ENCODE measurements at regions not wholly inside any gene's neighbourhood (a gene's known extent, or its start where the extent isn't known, plus 50 kb on each side); places are given as distances from the start of the nearest gene placed in this dataset.

DNA sequence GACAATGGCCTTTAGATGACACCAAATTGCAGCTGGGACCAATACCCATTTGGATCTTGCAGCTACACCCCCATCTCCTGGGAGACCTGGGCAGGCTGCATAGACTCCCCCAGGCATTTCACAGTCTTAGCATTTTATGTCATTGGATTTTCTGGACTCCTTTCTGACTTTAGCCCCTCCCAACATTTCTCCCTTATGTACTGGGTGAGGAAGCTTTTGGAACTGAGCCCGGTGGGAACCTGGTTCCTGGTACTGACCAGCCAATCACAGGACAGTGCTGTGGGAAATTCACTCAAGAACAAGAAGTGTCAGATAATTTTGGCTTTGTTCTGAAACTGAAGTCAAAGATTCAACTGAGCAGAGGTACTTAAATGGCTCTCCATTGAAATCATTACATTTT, 177.7 kb downstream of the ACTR3B start:
- Histone ChIP-seq H2BK5ac (ENCODE audit: low read depth, low read length, poor library complexity, severe bottlenecking) (no peak overlapping the region), H2BK15ac (ENCODE audit: low read depth, low read length) (no peak overlapping the region), H4K91ac (ENCODE audit: insufficient read depth, low read depth, low read length) (no peak overlapping the region), H3K4me2 (ENCODE audit: low read depth, low read length) (no peak overlapping the region), H3K27me3 (ENCODE audit: control insufficient read depth, insufficient read depth, low read length) (no peaks in the 10 kb centered on the region), H3K4me3 (ENCODE audit: insufficient read depth, low read depth, low read length) (no peak overlapping the region), H4K20me1 (ENCODE audit: insufficient read depth, low read length) (no peaks in the 10 kb centered on the region), H3K14ac (replicated peaks; ENCODE audit: low read depth, low read length) (no peak overlapping the region), H3K4ac (ENCODE audit: low read depth, low read length) (no peak overlapping the region), H2AK5ac (ENCODE audit: low read depth, low read length) (no peak overlapping the region), H3K4me1 (ENCODE audit: control insufficient read depth, insufficient read depth, low read length) (no peaks in the 10 kb centered on the region), H3K36me3 (ENCODE audit: control insufficient read depth, insufficient read depth, low read length) (no peaks in the 10 kb centered on the region), H3K56ac (ENCODE audit: extremely low read depth, insufficient read depth, low read length) (no peak overlapping the region), H2BK20ac (ENCODE audit: low read depth, low read length) (no peak overlapping the region), H4K5ac (ENCODE audit: low read depth, low read length) (no peak overlapping the region), H2BK120ac (ENCODE audit: low read depth, low read length) (no peak overlapping the region), H3K9me1 (ENCODE audit: insufficient read depth, low read length) (no peaks in the 10 kb centered on the region), H2AFZ (replicated peaks; ENCODE audit: low read length, poor library complexity) (no peak overlapping the region), H3K79me1 (ENCODE audit: low read depth in 1 of 2, low read length in 2 of 2) (no peaks in the 10 kb centered on the region), H3K9me3 (ENCODE audit: control insufficient read depth, insufficient read depth, low read length) (peaks cover 8% of the 10 kb centered on the region; the same call in 1 of the 2 replicates), H3K18ac (ENCODE audit: low read depth, low read length) (no peak overlapping the region), H3K27ac (ENCODE audit: insufficient read depth, low read length) (no peak overlapping the region), H3K23ac (ENCODE audit: low read depth, low read length) (no peak overlapping the region), H4K8ac (ENCODE audit: low read depth in 2 of 2, low read length in 2 of 2) (no peak overlapping the region), H3K9ac (ENCODE audit: low read depth, low read length) (no peak overlapping the region), H2AK9ac (replicated peaks; ENCODE audit: low read depth, low read length, poor library complexity) (no peak overlapping the region)
- ChIA-PET POLR2A (ENCODE audit: unreplicated experiment) (no interaction called here), CTCF (no interaction called here)
- ATAC-seq (ENCODE audit: low read depth): no peak
- no CpG with 5 or more reads among the region's 1 CpG for WGBS, 2 experiments (ENCODE audit: extremely low coverage in 2 of 2, insufficient read length in 1 of 2)
- no peak for DNase-seq
- TF ChIP-seq RAD21 (IDR thresholded peaks at IDR 0.05; ENCODE audit: low read length) (no peak), CHD1 (IDR thresholded peaks at IDR 0.05; ENCODE audit: low read depth, low read length) (no peak), FOS (IDR thresholded peaks at IDR 0.05; ENCODE audit: low read depth, low read length) (no peak), CEBPB (IDR thresholded peaks at IDR 0.05; ENCODE audit: low read depth, low read length) (no peak), SMC3 (IDR thresholded peaks at IDR 0.05; ENCODE audit: low read depth, low read length) (no peak), MAFK (IDR thresholded peaks at IDR 0.05; ENCODE audit: low read depth, low read length) (no peak), MAZ (IDR thresholded peaks at IDR 0.05; ENCODE audit: borderline replicate concordance, low read depth, low read length) (no peak), RCOR1 (IDR thresholded peaks at IDR 0.05; ENCODE audit: insufficient replicate concordance, low read length) (no peak), RFX5 (IDR thresholded peaks at IDR 0.05; ENCODE audit: low read depth, low read length) (no peak), POLR2A (IDR thresholded peaks at IDR 0.05; ENCODE audit: low read depth, low read length) (no peak), MXI1 (IDR thresholded peaks at IDR 0.05; ENCODE audit: borderline replicate concordance, low read depth, low read length) (no peak), BHLHE40 (IDR thresholded peaks at IDR 0.05; ENCODE audit: low read depth, low read length) (no peak), NFE2L2 (IDR thresholded peaks at IDR 0.05; ENCODE audit: low read depth, low read length) (no peak)
- TF ChIP-seq, protein P1, sequence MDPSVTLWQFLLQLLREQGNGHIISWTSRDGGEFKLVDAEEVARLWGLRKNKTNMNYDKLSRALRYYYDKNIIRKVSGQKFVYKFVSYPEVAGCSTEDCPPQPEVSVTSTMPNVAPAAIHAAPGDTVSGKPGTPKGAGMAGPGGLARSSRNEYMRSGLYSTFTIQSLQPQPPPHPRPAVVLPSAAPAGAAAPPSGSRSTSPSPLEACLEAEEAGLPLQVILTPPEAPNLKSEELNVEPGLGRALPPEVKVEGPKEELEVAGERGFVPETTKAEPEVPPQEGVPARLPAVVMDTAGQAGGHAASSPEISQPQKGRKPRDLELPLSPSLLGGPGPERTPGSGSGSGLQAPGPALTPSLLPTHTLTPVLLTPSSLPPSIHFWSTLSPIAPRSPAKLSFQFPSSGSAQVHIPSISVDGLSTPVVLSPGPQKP (IDR thresholded peaks at IDR 0.05; ENCODE audit: borderline replicate concordance, low read depth, low read length): no peak
- TF ChIP-seq, protein P2, sequence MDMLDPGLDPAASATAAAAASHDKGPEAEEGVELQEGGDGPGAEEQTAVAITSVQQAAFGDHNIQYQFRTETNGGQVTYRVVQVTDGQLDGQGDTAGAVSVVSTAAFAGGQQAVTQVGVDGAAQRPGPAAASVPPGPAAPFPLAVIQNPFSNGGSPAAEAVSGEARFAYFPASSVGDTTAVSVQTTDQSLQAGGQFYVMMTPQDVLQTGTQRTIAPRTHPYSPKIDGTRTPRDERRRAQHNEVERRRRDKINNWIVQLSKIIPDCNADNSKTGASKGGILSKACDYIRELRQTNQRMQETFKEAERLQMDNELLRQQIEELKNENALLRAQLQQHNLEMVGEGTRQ (IDR thresholded peaks at IDR 0.05; ENCODE audit: low read depth, low read length): no peak
- TF ChIP-seq, protein P3, sequence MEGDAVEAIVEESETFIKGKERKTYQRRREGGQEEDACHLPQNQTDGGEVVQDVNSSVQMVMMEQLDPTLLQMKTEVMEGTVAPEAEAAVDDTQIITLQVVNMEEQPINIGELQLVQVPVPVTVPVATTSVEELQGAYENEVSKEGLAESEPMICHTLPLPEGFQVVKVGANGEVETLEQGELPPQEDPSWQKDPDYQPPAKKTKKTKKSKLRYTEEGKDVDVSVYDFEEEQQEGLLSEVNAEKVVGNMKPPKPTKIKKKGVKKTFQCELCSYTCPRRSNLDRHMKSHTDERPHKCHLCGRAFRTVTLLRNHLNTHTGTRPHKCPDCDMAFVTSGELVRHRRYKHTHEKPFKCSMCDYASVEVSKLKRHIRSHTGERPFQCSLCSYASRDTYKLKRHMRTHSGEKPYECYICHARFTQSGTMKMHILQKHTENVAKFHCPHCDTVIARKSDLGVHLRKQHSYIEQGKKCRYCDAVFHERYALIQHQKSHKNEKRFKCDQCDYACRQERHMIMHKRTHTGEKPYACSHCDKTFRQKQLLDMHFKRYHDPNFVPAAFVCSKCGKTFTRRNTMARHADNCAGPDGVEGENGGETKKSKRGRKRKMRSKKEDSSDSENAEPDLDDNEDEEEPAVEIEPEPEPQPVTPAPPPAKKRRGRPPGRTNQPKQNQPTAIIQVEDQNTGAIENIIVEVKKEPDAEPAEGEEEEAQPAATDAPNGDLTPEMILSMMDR (conservative IDR thresholded peaks at IDR 0.05; ENCODE audit: low read depth, low read length): no peak
- BruUV-seq (replicated peaks): no TSS peak
- intact Hi-C loops (cut with micrococcal nuclease): no loop called here
- in situ Hi-C loops (cut with MboI; ENCODE audit: low sequenced_read_pairs): no loop called here
- dilution Hi-C loops (cut with HindIII; ENCODE audit: low sequenced_read_pairs, unreplicated experiment): no loop called here
